GM19238 (cell line): ENCODE measurements at regions not wholly inside any gene's neighbourhood (a gene's known extent, or its start where the extent isn't known, plus 50 kb on each side); places are given as distances from the start of the nearest gene placed in this dataset.

Experiments
- DNase-seq: peaks from one replicate; pipeline ENCODE4 v3.0.0; 2011; ENCODE audit warnings: low spot score; ENCODE audit not compliant: insufficient read length

- no peak for DNase-seq
These were observed 63.8 kb upstream of the SLC4A4 start for GRCh38 chr4:71275004-71275403.

GRCh38 chr4:71275570-71275969, 63.2 kb upstream of the SLC4A4 start:
- DNase-seq, result no peak

- DNase-seq, result no peak
These were observed 61.5 kb upstream of the SLC4A4 start for GRCh38 chr4:71277353-71277752.

GRCh38 chr4:71283642-71284257, 55.1 kb upstream of the SLC4A4 start:
- no peak for DNase-seq

GRCh38 chr4:71287305-71287704, 51.5 kb upstream of the SLC4A4 start:
- DNase-seq, result no peak

GRCh38 chr4:71288875-71289274, 49.9 kb upstream of the SLC4A4 start:
- DNase-seq, result no peak
